HCT116 (cell line): ENCODE measurements at regions not wholly inside any gene's neighbourhood (a gene's known extent, or its start where the extent isn't known, plus 50 kb on each side); places are given as distances from the start of the nearest gene placed in this dataset.

ENCODE experiments used
- ATAC-seq: fragments of 200-7000 bp; cut with Tn5 transposase; 2 replicates; pipeline ENCODE4 v1.9.1; 2020; ENCODE audit warnings: mild to moderate bottlenecking, moderate library complexity
- BruUV-seq: library from RNA; stranded (reverse); fragments of 400-500 nt; replicated peaks from 2 replicates; lab custom pipeline; 2021; lab: Mats Ljungman, UMichigan
- CTCF ChIA-PET: fragments of 300-600 bp; sonication (Branson Sonifier 250); formaldehyde crosslinking; loops from one replicate; lab custom pipeline; 2021; ENCODE audit warnings: antibody characterized with exemption; lab: Charles Lee
- POLR2A ChIA-PET: fragments of 300-600, 350-600 bp; sonication (Branson Sonifier 250); formaldehyde crosslinking; loops from one replicate; lab custom pipeline; 2021; ENCODE audit warnings: antibody characterized with exemption; lab: Charles Lee
- RAD21 ChIA-PET, 2 experiments: fragments of 300-600 bp; sonication (Branson Sonifier 250); formaldehyde crosslinking; loops; one replicate each; lab custom pipeline; 2023; ENCODE audit warnings: low total read pairs in 2 of 2; ENCODE audit not compliant: uncharacterized antibody in 2 of 2, unreplicated experiment in 2 of 2, low non-redundant PET in 1 of 2; lab: Charles Lee
- DNase-seq: peaks from one replicate; pipeline ENCODE4 v3.0.0-alpha.2; 2010; ENCODE audit warnings: low read depth, low spot score
- H2AFZ ChIP-seq: fragments of 200-600 bp; shearing (Covaris generic), sonication (generic); 2 replicates; pipeline ENCODE4 v1.6.1; 2017; ENCODE audit warnings: low read depth, mixed run types, mixed read lengths, antibody characterized with exemption, low read length; ENCODE audit not compliant: poor library complexity, severe bottlenecking
- H3K27ac ChIP-seq: 2 replicates; pipeline ENCODE4 v1.5.1; 2012; ENCODE audit warnings: low read depth, low read length
- H3K27me3 ChIP-seq: fragments of 200-600 bp; sonication (generic); 2 replicates; pipeline ENCODE4 v1.6.1; 2016; ENCODE audit warnings: mixed run types, low read length, mixed read lengths; ENCODE audit not compliant: insufficient read depth
- H3K36me3 ChIP-seq, 2 experiments: fragments of 200-500 bp in 1 of 2; fragments of 200-600 bp in 1 of 2; sonication (Bioruptor generic) in 1 of 2; sonication (generic) in 1 of 2; 2 replicates each; pipeline versions ENCODE4 v1.5.1 to v1.6.1; 2014 to 2016; ENCODE audit warnings: low read length in 2 of 2, inconsistent platforms in 1 of 2, mixed read lengths in 1 of 2, mixed run types in 1 of 2; ENCODE audit not compliant: insufficient read depth in 2 of 2, control insufficient read depth in 1 of 2
- H3K4me1 ChIP-seq, 2 experiments: fragments of 200-600 bp in 1 of 2; sonication (generic) in 1 of 2; 2 replicates each; pipeline versions ENCODE4 v1.5.1 to v1.6.1; 2012 to 2017; ENCODE audit warnings: low read length in 2 of 2, inconsistent platforms in 1 of 2, mild to moderate bottlenecking in 1 of 2, mixed read lengths in 1 of 2, mixed run types in 1 of 2, moderate library complexity in 1 of 2; ENCODE audit not compliant: insufficient read depth in 2 of 2, control insufficient read depth in 1 of 2
- H3K4me2 ChIP-seq: fragments of 200-600 bp; sonication (generic); 2 replicates; pipeline ENCODE4 v1.6.1; 2017; ENCODE audit warnings: mixed run types, low read length, mixed read lengths
- H3K4me3 ChIP-seq, 2 experiments: fragments of 200-600 bp in 1 of 2; sonication (generic) in 1 of 2; replicated peaks in 1 of 2; 2 replicates each; pipeline ENCODE4 v1.5.1; 2011 to 2016; ENCODE audit warnings: low read length in 2 of 2, control low read depth in 1 of 2, low read depth in 1 of 2, mild to moderate bottlenecking in 1 of 2, mixed read lengths in 1 of 2, mixed run types in 1 of 2
- H3K79me2 ChIP-seq: fragments of 200-600 bp; sonication (generic); 2 replicates; pipeline ENCODE4 v1.6.1; 2017; ENCODE audit warnings: mild to moderate bottlenecking, mixed run types, low read length, moderate library complexity, mixed read lengths; ENCODE audit not compliant: insufficient read depth
- H3K9ac ChIP-seq: fragments of 200-600 bp; sonication (generic); 2 replicates; pipeline ENCODE4 v1.6.1; 2016; ENCODE audit warnings: low read length, mixed read lengths
- H3K9me2 ChIP-seq: fragments of 200-600 bp; sonication (generic), shearing (Covaris generic); 2 replicates; pipeline ENCODE4 v1.6.1; 2017; ENCODE audit warnings: mixed run types, mild to moderate bottlenecking, moderate library complexity; ENCODE audit not compliant: insufficient read depth
- H3K9me3 ChIP-seq, 2 experiments: fragments of 200-500 bp in 1 of 2; fragments of 200-600 bp in 1 of 2; sonication (Bioruptor generic) in 1 of 2; sonication (generic) in 1 of 2; 2 replicates each; pipeline ENCODE4 v1.6.1; 2014 to 2017; ENCODE audit warnings: low read length in 2 of 2, mixed read lengths in 2 of 2, inconsistent platforms in 1 of 2, low read depth in 1 of 2, mild to moderate bottlenecking in 1 of 2, mixed run types in 1 of 2, moderate library complexity in 1 of 2; ENCODE audit not compliant: control insufficient read depth in 1 of 2, insufficient read depth in 1 of 2
- H4K20me1 ChIP-seq: fragments of 200-600 bp; sonication (generic), shearing (Covaris generic); 2 replicates; pipeline ENCODE4 v1.6.1; 2017; ENCODE audit warnings: mixed run types, mild to moderate bottlenecking, moderate library complexity; ENCODE audit not compliant: insufficient read depth
- EZH2 ChIP-seq: fragments of 200-600 bp; sonication (generic); IDR thresholded peaks from 2 replicates; pipeline ENCODE4 v1.6.1; 2017; ENCODE audit warnings: antibody characterized with exemption, mixed run types
- FOSL1 ChIP-seq: IDR thresholded peaks from 2 replicates; pipeline ENCODE4 v1.6.1; 2012; ENCODE audit warnings: low read depth
- JUND ChIP-seq: IDR thresholded peaks from 2 replicates; pipeline ENCODE4 v1.6.1; 2012
- POLR2A ChIP-seq: IDR thresholded peaks from 2 replicates; pipeline ENCODE4 v1.7.0; 2011; ENCODE audit warnings: borderline replicate concordance; ENCODE audit not compliant: insufficient read depth, insufficient read length; ENCODE audit errors: extremely low read depth
- SIN3A ChIP-seq: IDR thresholded peaks from 2 replicates; pipeline ENCODE4 v1.6.1; 2012; ENCODE audit warnings: low read depth
- YY1 ChIP-seq: IDR thresholded peaks from 2 replicates; pipeline ENCODE4 v1.6.1; 2011; ENCODE audit warnings: low read length, low read depth, moderate library complexity, mild to moderate bottlenecking; ENCODE audit not compliant: insufficient replicate concordance; ENCODE audit errors: extremely low read depth
- ZBTB33 ChIP-seq: IDR thresholded peaks from 2 replicates; pipeline ENCODE4 v1.6.1; 2011; ENCODE audit warnings: mild to moderate bottlenecking, low read length, moderate library complexity; ENCODE audit not compliant: insufficient replicate concordance; ENCODE audit errors: extremely low read depth
- ZFX ChIP-seq: fragments of 450-650 bp; IDR thresholded peaks from 2 replicates; pipeline ENCODE4 v1.6.1; 2017
- intact Hi-C: fragments of 100-400 bp; cut with micrococcal nuclease; formaldehyde crosslinking; loops from 2 replicates; pipeline ENCODE4 v1.10.0; 2022
- TF ChIP-seq, protein P1 (sequence below): IDR thresholded peaks from 2 replicates; pipeline ENCODE4 v1.6.1; 2012

GRCh38 chr18:72692086-72692485 is 147.9 kb upstream of the CBLN2 start:
- DNase-seq: no peak
- TF ChIP-seq SIN3A (no peak), YY1 (no peak), ZBTB33 (no peak), FOSL1 (no peak), JUND (no peak)
- TF ChIP-seq, protein P1, sequence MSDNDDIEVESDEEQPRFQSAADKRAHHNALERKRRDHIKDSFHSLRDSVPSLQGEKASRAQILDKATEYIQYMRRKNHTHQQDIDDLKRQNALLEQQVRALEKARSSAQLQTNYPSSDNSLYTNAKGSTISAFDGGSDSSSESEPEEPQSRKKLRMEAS: no peak
- TF ChIP-seq, all 23 proteins: peak for 0
- no peaks in the 10 kb centered on the region for H3K79me2 ChIP-seq
- H3K4me1 ChIP-seq: no peaks in the 10 kb centered on the region
- intact Hi-C loops: no loop called here
- no peaks in the 10 kb centered on the region for H4K20me1 ChIP-seq
- H3K9me3 ChIP-seq: peaks cover 6 to 14% of the 10 kb centered on the region in 2 experiments; a peak in 2 of 4 replicates
- H2AFZ ChIP-seq: no peak overlapping the region
- no peaks in the 10 kb centered on the region for H3K27me3 ChIP-seq
- H3K36me3 ChIP-seq: no peaks in the 10 kb centered on the region
- H3K27ac ChIP-seq: no peak overlapping the region
- ATAC-seq: no peak
- H3K9me2 ChIP-seq: no peaks in the 10 kb centered on the region
- ChIA-PET CTCF (no interaction called here), POLR2A (no interaction called here), RAD21 (no interaction called here)
- no TSS peak for BruUV-seq
- H3K4me3 ChIP-seq: no peak overlapping the region
- no peak overlapping the region for H3K9ac ChIP-seq
- H3K4me2 ChIP-seq: no peak overlapping the region

- DNase-seq: no peak
- POLR2A ChIA-PET: no interaction called here
- no TSS peak for BruUV-seq
- H3K9ac ChIP-seq: no peak overlapping the region
- H3K79me2 ChIP-seq: no peaks in the 10 kb centered on the region
- RAD21 ChIA-PET: no interaction called here
- H3K27ac ChIP-seq: no peak overlapping the region
- no peak for ATAC-seq
- peaks cover 7 to 20% of the 10 kb centered on the region in 2 experiments; a peak in 2 of 4 replicates for H3K9me3 ChIP-seq
- H3K27me3 ChIP-seq: no peaks in the 10 kb centered on the region
- intact Hi-C loops: loop anchor here (2.0 kb wide), 1 partner anchor 39 kb away; no protein-coding TSS in a partner anchor
- no peak overlapping the region for H3K4me2 ChIP-seq
- H2AFZ ChIP-seq: no peak overlapping the region
- no peaks in the 10 kb centered on the region for H4K20me1 ChIP-seq
- no peak overlapping the region for H3K4me3 ChIP-seq
- H3K36me3 ChIP-seq: no peaks in the 10 kb centered on the region
- CTCF ChIA-PET: no interaction called here
- no peaks in the 10 kb centered on the region for H3K4me1 ChIP-seq
- TF ChIP-seq POLR2A: no peak
- no peak for TF ChIP-seq ZFX
- TF ChIP-seq JUND: no peak
- TF ChIP-seq EZH2: no peak
- H3K9me2 ChIP-seq: no peaks in the 10 kb centered on the region
Measured at GRCh38 chr18:72687736-72688135, 143.6 kb upstream of the CBLN2 start.
